HFFc6 (cell line): ENCODE measurements at regions not wholly inside any gene's neighbourhood (a gene's known extent, or its start where the extent isn't known, plus 50 kb on each side); places are given as distances from the start of the nearest gene placed in this dataset.

ENCODE experiments used
- DNase-seq: peaks from one replicate; pipeline ENCODE4 v3.0.0-alpha.2; 2018
- H3K27ac Mint-ChIP-seq: 2 replicates; pipeline ENCODE4 v1.8.0; 2020; ENCODE audit warnings: mild to moderate bottlenecking, mixed read lengths
- H3K27me3 Mint-ChIP-seq: 2 replicates; pipeline ENCODE4 v1.8.0; 2021; ENCODE audit warnings: mild to moderate bottlenecking, moderate library complexity, mixed read lengths; ENCODE audit not compliant: insufficient read depth
- H3K36me3 Mint-ChIP-seq: 2 replicates; pipeline ENCODE4 v1.8.0; 2021; ENCODE audit warnings: low read depth, mixed read lengths
- H3K4me1 Mint-ChIP-seq: 2 replicates; pipeline ENCODE4 v1.8.0; 2020; ENCODE audit warnings: low read depth, mixed read lengths
- H3K4me3 Mint-ChIP-seq: 2 replicates; pipeline ENCODE4 v1.8.0; 2020; ENCODE audit warnings: mild to moderate bottlenecking, moderate library complexity, mixed read lengths
- H3K9me3 Mint-ChIP-seq: 2 replicates; pipeline ENCODE4 v1.8.0; 2020; ENCODE audit warnings: mild to moderate bottlenecking, mixed read lengths
- TF ChIP-seq, protein P1 (sequence below): fragments of 200-600 bp; sonication (generic); IDR thresholded peaks from 2 replicates; pipeline ENCODE4 v1.5.0; 2021; ENCODE audit warnings: antibody characterized with exemption, mild to moderate bottlenecking

- Mint-ChIP-seq H3K4me3 (no peak overlapping the region), H3K4me1 (no peaks in the 10 kb centered on the region), H3K36me3 (no peaks in the 10 kb centered on the region), H3K9me3 (peaks cover 3% of the 10 kb centered on the region; the same call in 1 of the 2 replicates), H3K27me3 (peaks cover 4% of the 10 kb centered on the region; the same call in 1 of the 2 replicates), H3K27ac (no peak overlapping the region)
- TF ChIP-seq, protein P1, sequence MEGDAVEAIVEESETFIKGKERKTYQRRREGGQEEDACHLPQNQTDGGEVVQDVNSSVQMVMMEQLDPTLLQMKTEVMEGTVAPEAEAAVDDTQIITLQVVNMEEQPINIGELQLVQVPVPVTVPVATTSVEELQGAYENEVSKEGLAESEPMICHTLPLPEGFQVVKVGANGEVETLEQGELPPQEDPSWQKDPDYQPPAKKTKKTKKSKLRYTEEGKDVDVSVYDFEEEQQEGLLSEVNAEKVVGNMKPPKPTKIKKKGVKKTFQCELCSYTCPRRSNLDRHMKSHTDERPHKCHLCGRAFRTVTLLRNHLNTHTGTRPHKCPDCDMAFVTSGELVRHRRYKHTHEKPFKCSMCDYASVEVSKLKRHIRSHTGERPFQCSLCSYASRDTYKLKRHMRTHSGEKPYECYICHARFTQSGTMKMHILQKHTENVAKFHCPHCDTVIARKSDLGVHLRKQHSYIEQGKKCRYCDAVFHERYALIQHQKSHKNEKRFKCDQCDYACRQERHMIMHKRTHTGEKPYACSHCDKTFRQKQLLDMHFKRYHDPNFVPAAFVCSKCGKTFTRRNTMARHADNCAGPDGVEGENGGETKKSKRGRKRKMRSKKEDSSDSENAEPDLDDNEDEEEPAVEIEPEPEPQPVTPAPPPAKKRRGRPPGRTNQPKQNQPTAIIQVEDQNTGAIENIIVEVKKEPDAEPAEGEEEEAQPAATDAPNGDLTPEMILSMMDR: no peak
- DNase-seq: no peak
Measured at GRCh38 chr5:123294544-123294943, 128.7 kb downstream of the CEP120 start.

GRCh38 chr5:123289210-123289609 is 134.0 kb downstream of the CEP120 start:
- H3K36me3 Mint-ChIP-seq: no peaks in the 10 kb centered on the region
- peaks cover 11% of the 10 kb centered on the region for H3K4me1 Mint-ChIP-seq
- TF ChIP-seq, protein P1: no peak
- no peak overlapping the region for H3K27ac Mint-ChIP-seq
- H3K9me3 Mint-ChIP-seq: no peaks in the 10 kb centered on the region
- H3K27me3 Mint-ChIP-seq: peaks cover 8% of the 10 kb centered on the region
- DNase-seq: no peak
- no peak overlapping the region for H3K4me3 Mint-ChIP-seq

DNA sequence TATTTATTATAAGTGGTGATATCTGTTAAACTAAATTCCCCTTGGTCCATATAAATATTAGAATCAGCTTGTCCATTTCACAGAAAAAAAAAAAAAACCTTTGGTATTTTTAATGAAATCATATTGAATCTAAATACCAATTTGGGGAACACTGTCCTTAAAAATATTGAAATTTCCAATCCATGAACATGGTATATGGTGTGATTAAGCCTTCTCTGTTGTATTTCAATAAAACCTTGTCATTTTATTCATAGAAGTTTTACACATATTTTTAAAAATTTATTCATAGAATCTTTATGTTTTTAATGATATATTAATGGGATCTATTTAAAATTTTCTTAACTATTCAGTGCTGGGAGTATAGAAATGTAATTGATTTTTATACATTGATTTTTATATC is 135.3 kb downstream of the CEP120 start:
- TF ChIP-seq, protein P1: no peak
- H3K27me3 Mint-ChIP-seq: peaks cover 8% of the 10 kb centered on the region
- H3K4me3 Mint-ChIP-seq: no peak overlapping the region

DNA sequence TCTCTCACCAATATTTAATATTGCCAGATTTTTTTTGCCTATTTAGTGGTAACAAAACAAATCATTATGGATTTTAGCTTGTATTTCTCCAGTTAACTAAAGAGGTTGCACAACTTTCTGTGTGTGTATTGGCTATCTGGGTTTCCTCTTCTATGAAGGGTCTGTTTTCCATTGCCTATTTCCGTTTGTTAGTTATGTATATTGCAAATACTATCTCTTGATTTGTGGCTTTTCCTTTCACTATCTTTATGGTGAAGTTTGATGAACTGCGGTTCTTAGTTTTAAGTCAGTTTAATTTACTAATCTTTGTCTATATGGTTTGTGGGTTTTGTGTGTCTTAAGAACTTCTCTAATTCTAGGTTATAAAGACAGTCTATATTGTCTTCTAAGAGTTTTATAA is 136.3 kb downstream of the CEP120 start:
- Mint-ChIP-seq H3K4me1 (peaks cover 11% of the 10 kb centered on the region), H3K4me3 (no peak overlapping the region), H3K27me3 (peaks cover 8% of the 10 kb centered on the region), H3K36me3 (no peaks in the 10 kb centered on the region), H3K27ac (no peak overlapping the region), H3K9me3 (no peaks in the 10 kb centered on the region)
- DNase-seq: no peak
- TF ChIP-seq, protein P1: no peak

More for the DNA sequence above, 135.3 kb downstream of the CEP120 start:
- H3K4me1 Mint-ChIP-seq: peaks cover 11% of the 10 kb centered on the region
- no peaks in the 10 kb centered on the region for H3K9me3 Mint-ChIP-seq
- DNase-seq: no peak
- no peaks in the 10 kb centered on the region for H3K36me3 Mint-ChIP-seq
- no peak overlapping the region for H3K27ac Mint-ChIP-seq

- H3K36me3 Mint-ChIP-seq: no peaks in the 10 kb centered on the region
- H3K4me1 Mint-ChIP-seq: peaks cover 11% of the 10 kb centered on the region
- H3K9me3 Mint-ChIP-seq: no peaks in the 10 kb centered on the region
- DNase-seq: no peak
- TF ChIP-seq, protein P1: no peak
- H3K27me3 Mint-ChIP-seq: peaks cover 8% of the 10 kb centered on the region
- H3K4me3 Mint-ChIP-seq: peak overlapping the region; percentile 51
- no peak overlapping the region for H3K27ac Mint-ChIP-seq
Measured at GRCh38 chr5:123285122-123286023, 137.8 kb downstream of the CEP120 start.
